SK-N-SH (cell line): ENCODE measurements at regions not wholly inside any gene's neighbourhood (a gene's known extent, or its start where the extent isn't known, plus 50 kb on each side); places are given as distances from the start of the nearest gene placed in this dataset.

ENCODE experiments used
- CTCF ChIA-PET: fragments of 300-600, 350-600 bp; formaldehyde crosslinking; extraction: SDS; loops from one replicate; lab custom pipeline; 2021; lab: Yijun Ruan, JAX
- POLR2A ChIA-PET: fragments of 350-600 bp; sonication (Branson Sonifier 250); formaldehyde crosslinking; extraction: SDS; loops from one replicate; lab custom pipeline; 2020; ENCODE audit warnings: antibody characterized with exemption, inconsistent platforms; lab: Yijun Ruan, JAX
- DNase-seq: peaks from one replicate; pipeline ENCODE4 v3.0.0; 2012
- H2AFZ ChIP-seq: fragments of 200-600 bp; sonication (generic); 2 replicates; pipeline ENCODE4 v1.8.1; 2016; ENCODE audit warnings: antibody characterized with exemption, mild to moderate bottlenecking, low read depth
- H3F3A ChIP-seq: fragments of 200-600 bp; sonication (generic); replicated peaks from 2 replicates; pipeline ENCODE3; 2016; ENCODE audit warnings: antibody characterized with exemption, mild to moderate bottlenecking; ENCODE audit not compliant: insufficient read depth
- H3K27ac ChIP-seq, 2 experiments: fragments of 200-500 bp in 1 of 2; fragments of 200-600 bp in 1 of 2; sonication (Bioruptor generic) in 1 of 2; sonication (generic), shearing (Covaris generic) in 1 of 2; 2 replicates each; pipeline versions ENCODE4 v1.5.1 to v1.6.1; 2014 to 2016; ENCODE audit warnings: low read depth in 2 of 2, inconsistent platforms in 1 of 2, low read length in 1 of 2, mild to moderate bottlenecking in 1 of 2, mixed read lengths in 1 of 2
- H3K27me3 ChIP-seq: fragments of 200-600 bp; sonication (generic), shearing (Covaris generic); 2 replicates; pipeline ENCODE4 v1.6.1; 2016; ENCODE audit warnings: mixed run types; ENCODE audit not compliant: insufficient read depth
- H3K36me3 ChIP-seq, 2 experiments: fragments of 200-500 bp in 1 of 2; fragments of 200-600 bp in 1 of 2; sonication (Bioruptor generic) in 1 of 2; sonication (generic) in 1 of 2; replicated peaks in 1 of 2; 2 replicates each; pipeline versions ENCODE3 to v1.5.1; 2014 to 2016; ENCODE audit warnings: low read length in 1 of 2, mild to moderate bottlenecking in 1 of 2; ENCODE audit not compliant: insufficient read depth in 2 of 2, control insufficient read depth in 1 of 2
- H3K4me1 ChIP-seq, 2 experiments: fragments of 200-500 bp in 1 of 2; fragments of 200-600 bp in 1 of 2; sonication (Bioruptor generic) in 1 of 2; sonication (generic), shearing (Covaris generic) in 1 of 2; 2 replicates each; pipeline versions ENCODE4 v1.5.1 to v1.6.1; 2014 to 2016; ENCODE audit warnings: low read depth in 1 of 2, low read length in 1 of 2, mixed run types in 1 of 2; ENCODE audit not compliant: insufficient read depth in 2 of 2, control insufficient read depth in 1 of 2
- H3K4me2 ChIP-seq: fragments of 200-600 bp; sonication (generic), shearing (Covaris generic); 2 replicates; pipeline ENCODE4 v1.6.1; 2017; ENCODE audit warnings: mixed run types
- H3K4me3 ChIP-seq, 2 experiments: fragments of 200-500 bp in 1 of 2; fragments of 200-600 bp in 1 of 2; sonication (Bioruptor generic) in 1 of 2; sonication (generic), shearing (Covaris generic) in 1 of 2; 2 replicates each; pipeline versions ENCODE4 v1.5.1 to v1.8.1; 2014 to 2016; ENCODE audit warnings: low read depth in 2 of 2, inconsistent platforms in 1 of 2, low read length in 1 of 2, mild to moderate bottlenecking in 1 of 2, mixed read lengths in 1 of 2, moderate library complexity in 1 of 2
- H3K79me2 ChIP-seq: fragments of 200-600 bp; sonication (generic); 2 replicates; pipeline ENCODE4 v1.8.1; 2017; ENCODE audit warnings: mild to moderate bottlenecking; ENCODE audit not compliant: insufficient read depth
- H3K9ac ChIP-seq: fragments of 200-600 bp; sonication (generic); 2 replicates; pipeline ENCODE4 v1.6.1; 2017; ENCODE audit warnings: mixed run types
- H3K9me2 ChIP-seq: fragments of 200-600 bp; sonication (generic); 2 replicates; pipeline ENCODE4 v1.6.1; 2017; ENCODE audit warnings: mixed run types
- H3K9me3 ChIP-seq: fragments of 200-600 bp; sonication (generic); 2 replicates; pipeline ENCODE4 v1.6.1; 2017; ENCODE audit warnings: mixed run types, mild to moderate bottlenecking, moderate library complexity
- H4K20me1 ChIP-seq: fragments of 200-600 bp; sonication (generic); 2 replicates; pipeline ENCODE4 v1.6.1; 2017; ENCODE audit warnings: mild to moderate bottlenecking, mixed run types; ENCODE audit not compliant: insufficient read depth
- CTCF ChIP-seq: fragments of 200-600 bp; sonication (generic); IDR thresholded peaks from 2 replicates; pipeline ENCODE4 v1.6.1; 2017; ENCODE audit warnings: antibody characterized with exemption, mild to moderate bottlenecking, moderate library complexity
- ELF1 ChIP-seq: IDR thresholded peaks from 2 replicates; pipeline ENCODE4 v1.4.0; 2012
- FOSL2 ChIP-seq: IDR thresholded peaks from 2 replicates; pipeline ENCODE4 v1.4.0; 2012; ENCODE audit warnings: low read depth, mild to moderate bottlenecking, moderate library complexity, borderline replicate concordance
- FOXJ3 ChIP-seq: sonication (generic); formaldehyde crosslinking; IDR thresholded peaks from 2 replicates; pipeline ENCODE4 v1.5.1; 2020; ENCODE audit warnings: mild to moderate bottlenecking, missing genetic modification reagents
- FOXM1 ChIP-seq: IDR thresholded peaks from 2 replicates; pipeline ENCODE4 v1.4.0; 2012; ENCODE audit warnings: low read depth, mild to moderate bottlenecking
- GATA2 ChIP-seq: sonication (generic); formaldehyde crosslinking; IDR thresholded peaks from 2 replicates; pipeline ENCODE4 v1.5.0; 2020; ENCODE audit warnings: mild to moderate bottlenecking, missing genetic modification reagents
- IRF3 ChIP-seq: fragments of 150-350 bp; IDR thresholded peaks from 2 replicates; pipeline ENCODE4 v1.6.1; 2016; ENCODE audit warnings: mild to moderate bottlenecking, low read depth, low read length
- JUND ChIP-seq: IDR thresholded peaks from 2 replicates; pipeline ENCODE4 v1.4.0; 2012
- MAX ChIP-seq: IDR thresholded peaks from 2 replicates; pipeline ENCODE4 v1.4.0; 2012; ENCODE audit warnings: low read depth
- MEF2A ChIP-seq: IDR thresholded peaks from 2 replicates; pipeline ENCODE4 v1.4.0; 2012; ENCODE audit warnings: low read depth, borderline replicate concordance
- POLR2AphosphoS5 ChIP-seq: IDR thresholded peaks from 2 replicates; pipeline ENCODE4 v1.6.1; 2012; ENCODE audit warnings: low read depth, low read length
- RAD21 ChIP-seq: IDR thresholded peaks from 2 replicates; pipeline ENCODE4 v1.6.1; 2012; ENCODE audit warnings: mild to moderate bottlenecking, low read length
- RCOR1 ChIP-seq: fragments of 150-350 bp; IDR thresholded peaks from 2 replicates; pipeline ENCODE4 v1.6.1; 2017; ENCODE audit warnings: antibody characterized with exemption, low read length
- RFX5 ChIP-seq: IDR thresholded peaks from 2 replicates; pipeline ENCODE4 v1.6.1; 2012; ENCODE audit warnings: mild to moderate bottlenecking, improper control_type of control experiment, low read length
- SMC3 ChIP-seq: IDR thresholded peaks from 2 replicates; pipeline ENCODE4 v1.6.1; 2012; ENCODE audit warnings: low read depth, low read length, improper control_type of control experiment
- TCF12 ChIP-seq: IDR thresholded peaks from 2 replicates; pipeline ENCODE4 v1.4.0; 2012
- TEAD4 ChIP-seq: IDR thresholded peaks from 2 replicates; pipeline ENCODE4 v1.4.0; 2012; ENCODE audit warnings: mild to moderate bottlenecking, borderline replicate concordance; ENCODE audit not compliant: insufficient read depth
- YY1 ChIP-seq: IDR thresholded peaks from 2 replicates; pipeline ENCODE4 v1.4.0; 2012; ENCODE audit warnings: low read depth, mild to moderate bottlenecking
- WGBS: methylation state at CpG from one replicate; pipeline ENCODE4 v1.1.6; 2017; ENCODE audit warnings: low lambda C conversion rate; 5-methylcytosine and 5-hydroxymethylcytosine counted together
- TF ChIP-seq, protein P1 (sequence below): IDR thresholded peaks from 2 replicates; pipeline ENCODE4; 2012

- H3K79me2 ChIP-seq: no peaks in the 10 kb centered on the region
- H3K27ac ChIP-seq: no peak overlapping the region
- no peak overlapping the region for H3K9ac ChIP-seq
- POLR2A ChIA-PET: no interaction called here
- H3K4me2 ChIP-seq: no peak overlapping the region
- CTCF ChIA-PET: interaction anchor here (0.7 to 6.7 kb wide), 4 partner anchors 14 to 1170 kb away, joined by 3 to 55 read pairs (median 4); no protein-coding TSS in a partner anchor
- no peaks in the 10 kb centered on the region for H3K27me3 ChIP-seq
- H3K9me3 ChIP-seq: no peaks in the 10 kb centered on the region
- H2AFZ ChIP-seq: no peak overlapping the region
- H3K4me3 ChIP-seq: no peak overlapping the region
- no peaks in the 10 kb centered on the region for H3K36me3 ChIP-seq
- DNase-seq: no peak
- TF ChIP-seq YY1: no peak
- no peak for TF ChIP-seq RAD21
- no peak for TF ChIP-seq TCF12
- no peak for TF ChIP-seq SMC3
- no peak for TF ChIP-seq RFX5
- no peak for TF ChIP-seq GATA2 (CRISPR knock-in tag)
- no peak for TF ChIP-seq CTCF
- no peak for TF ChIP-seq RCOR1
- TF ChIP-seq MEF2A: no peak
- no peak for TF ChIP-seq FOXJ3 (CRISPR knock-in tag)
- no peak for TF ChIP-seq TEAD4
- H3F3A ChIP-seq: peaks cover 2% of the 10 kb centered on the region
- no peaks in the 10 kb centered on the region for H4K20me1 ChIP-seq
- no peaks in the 10 kb centered on the region for H3K9me2 ChIP-seq
- H3K4me1 ChIP-seq: no peaks in the 10 kb centered on the region; a peak in 1 of 4 replicates
- 83% methylated on average over 5 of the region's 5 CpGs for WGBS
These were observed 60.8 kb upstream of the KCNMA1 start for GRCh38 chr10:77698267-77698931.

- TF ChIP-seq, protein P1, sequence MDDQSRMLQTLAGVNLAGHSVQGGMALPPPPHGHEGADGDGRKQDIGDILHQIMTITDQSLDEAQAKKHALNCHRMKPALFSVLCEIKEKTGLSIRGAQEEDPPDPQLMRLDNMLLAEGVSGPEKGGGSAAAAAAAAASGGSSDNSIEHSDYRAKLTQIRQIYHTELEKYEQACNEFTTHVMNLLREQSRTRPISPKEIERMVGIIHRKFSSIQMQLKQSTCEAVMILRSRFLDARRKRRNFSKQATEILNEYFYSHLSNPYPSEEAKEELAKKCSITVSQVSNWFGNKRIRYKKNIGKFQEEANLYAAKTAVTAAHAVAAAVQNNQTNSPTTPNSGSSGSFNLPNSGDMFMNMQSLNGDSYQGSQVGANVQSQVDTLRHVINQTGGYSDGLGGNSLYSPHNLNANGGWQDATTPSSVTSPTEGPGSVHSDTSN: no peak
- no peak for TF ChIP-seq FOXM1
- TF ChIP-seq IRF3: no peak
- no peak for TF ChIP-seq POLR2AphosphoS5
- no peak for TF ChIP-seq MAX
- no peak for TF ChIP-seq ELF1
- no peak for TF ChIP-seq FOXJ3 (CRISPR knock-in tag)
- no peak for TF ChIP-seq RCOR1
- no peak for TF ChIP-seq FOSL2
- TF ChIP-seq JUND: no peak
- TF ChIP-seq TEAD4: no peak
- POLR2A ChIA-PET: no interaction called here
These were observed 59.0 kb upstream of the KCNMA1 start for GRCh38 chr10:77696584-77696983.

More at GRCh38 chr10:77696584-77696983, 59.0 kb upstream of the KCNMA1 start:
- no peak overlapping the region for H3K4me2 ChIP-seq
- CTCF ChIA-PET: interaction anchor here (1.3 to 6.7 kb wide), 2 partner anchors 16 to 522 kb away, joined by 3 to 55 read pairs; no protein-coding TSS in a partner anchor
- no peaks in the 10 kb centered on the region for H3K36me3 ChIP-seq
- WGBS: 98% methylated on average over 10 of the region's 10 CpGs
- no peak overlapping the region for H3K27ac ChIP-seq
- peaks cover 0 to 3% of the 10 kb centered on the region in 2 experiments; a peak in 1 of 4 replicates for H3K4me1 ChIP-seq
- no peaks in the 10 kb centered on the region for H4K20me1 ChIP-seq
- H2AFZ ChIP-seq: no peak overlapping the region
- no peaks in the 10 kb centered on the region for H3K27me3 ChIP-seq
- no peaks in the 10 kb centered on the region for H3K9me2 ChIP-seq
- H3K9ac ChIP-seq: no peak overlapping the region
- no peak for DNase-seq
- H3K4me3 ChIP-seq: no peak overlapping the region
- H3K79me2 ChIP-seq: no peaks in the 10 kb centered on the region
- H3F3A ChIP-seq: no peaks in the 10 kb centered on the region
- no peaks in the 10 kb centered on the region for H3K9me3 ChIP-seq
